Choroid plexus epithelial cell (primary cell): ENCODE measurements at regions not wholly inside any gene's neighbourhood (a gene's known extent, or its start where the extent isn't known, plus 50 kb on each side); places are given as distances from the start of the nearest gene placed in this dataset.

ENCODE experiments used
- DNase-seq: peaks from one replicate; pipeline ENCODE4 v3.0.0-alpha.2; 2010; ENCODE audit warnings: low read depth
- H3K4me3 ChIP-seq: 2 replicates; pipeline ENCODE4 v1.5.1; 2011; ENCODE audit warnings: low read depth, mild to moderate bottlenecking, control low read depth, low read length, moderate library complexity
- TF ChIP-seq, protein P1 (sequence below): conservative IDR thresholded peaks from 2 replicates; pipeline ENCODE4 v1.5.1; 2011; ENCODE audit warnings: low read depth, mild to moderate bottlenecking, control low read depth, inconsistent platforms, low read length, moderate library complexity

DNA sequence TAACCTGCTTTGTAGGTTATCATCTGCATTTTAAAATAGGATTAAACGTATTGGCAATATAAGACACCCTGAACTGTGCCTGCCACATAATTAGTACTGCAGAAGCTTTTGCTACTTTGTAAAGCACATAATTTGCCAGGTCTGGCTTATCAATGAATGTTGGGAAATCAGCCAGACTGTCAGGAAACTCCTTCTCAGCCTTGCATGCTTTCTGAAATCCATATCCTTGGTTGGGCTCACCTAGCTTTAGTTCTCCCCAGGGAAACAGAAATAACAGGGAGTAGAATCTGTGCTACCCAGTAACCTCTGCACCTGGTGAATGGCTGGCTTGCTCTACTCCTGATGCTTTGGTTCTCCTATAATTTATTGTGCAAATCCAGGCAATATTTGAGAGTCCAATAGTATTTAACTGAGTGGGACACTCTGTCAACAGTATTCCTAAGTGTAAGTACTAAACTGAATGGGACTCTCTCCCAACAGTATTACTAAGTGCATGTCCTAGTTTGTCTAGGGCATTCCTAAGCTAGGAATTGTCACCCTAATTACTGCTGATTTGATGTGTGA, 354.5 kb downstream of the WDR72 start:
- TF ChIP-seq, protein P1, sequence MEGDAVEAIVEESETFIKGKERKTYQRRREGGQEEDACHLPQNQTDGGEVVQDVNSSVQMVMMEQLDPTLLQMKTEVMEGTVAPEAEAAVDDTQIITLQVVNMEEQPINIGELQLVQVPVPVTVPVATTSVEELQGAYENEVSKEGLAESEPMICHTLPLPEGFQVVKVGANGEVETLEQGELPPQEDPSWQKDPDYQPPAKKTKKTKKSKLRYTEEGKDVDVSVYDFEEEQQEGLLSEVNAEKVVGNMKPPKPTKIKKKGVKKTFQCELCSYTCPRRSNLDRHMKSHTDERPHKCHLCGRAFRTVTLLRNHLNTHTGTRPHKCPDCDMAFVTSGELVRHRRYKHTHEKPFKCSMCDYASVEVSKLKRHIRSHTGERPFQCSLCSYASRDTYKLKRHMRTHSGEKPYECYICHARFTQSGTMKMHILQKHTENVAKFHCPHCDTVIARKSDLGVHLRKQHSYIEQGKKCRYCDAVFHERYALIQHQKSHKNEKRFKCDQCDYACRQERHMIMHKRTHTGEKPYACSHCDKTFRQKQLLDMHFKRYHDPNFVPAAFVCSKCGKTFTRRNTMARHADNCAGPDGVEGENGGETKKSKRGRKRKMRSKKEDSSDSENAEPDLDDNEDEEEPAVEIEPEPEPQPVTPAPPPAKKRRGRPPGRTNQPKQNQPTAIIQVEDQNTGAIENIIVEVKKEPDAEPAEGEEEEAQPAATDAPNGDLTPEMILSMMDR: no peak
- H3K4me3 ChIP-seq: no peak overlapping the region
- DNase-seq: no peak

DNA sequence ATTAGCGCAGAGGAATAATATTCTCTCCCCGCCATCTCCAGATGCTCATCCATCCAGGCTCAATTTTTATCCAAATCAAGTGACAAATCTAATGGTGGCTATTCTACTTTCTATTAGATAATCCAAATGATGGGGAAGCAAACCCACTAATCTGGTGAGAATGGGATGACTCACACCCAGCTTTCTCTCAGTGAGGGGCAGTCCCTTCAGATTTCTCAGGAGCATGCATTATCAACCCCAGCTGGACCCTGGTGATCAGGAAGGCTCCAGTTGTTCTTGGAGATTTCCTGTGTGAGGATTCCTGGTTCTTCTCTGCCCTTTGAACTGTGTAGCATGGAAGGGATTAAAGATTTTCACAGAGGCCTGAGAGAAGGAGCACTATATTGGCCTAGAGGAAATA, 358.0 kb downstream of the WDR72 start:
- H3K4me3 ChIP-seq: no peak overlapping the region

DNA sequence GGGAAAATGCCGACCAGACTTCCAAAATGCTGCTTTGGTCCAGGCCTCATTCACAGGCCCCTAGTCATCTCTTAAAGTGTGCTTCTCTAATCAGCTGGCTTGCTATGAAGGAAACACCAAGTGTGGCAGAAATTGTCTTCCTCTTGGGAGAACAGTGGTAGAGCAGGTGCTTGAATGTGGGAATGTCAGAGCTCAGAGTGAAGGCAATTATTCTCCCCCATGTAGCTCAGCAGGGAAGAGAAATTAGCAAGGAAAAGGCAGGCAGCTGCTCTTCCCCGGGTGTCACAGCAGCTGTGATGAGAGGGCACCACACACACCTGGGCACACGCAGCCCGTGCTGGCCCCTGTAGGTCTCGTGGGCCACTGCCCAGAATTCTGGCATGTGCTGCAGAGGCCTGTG, 358.5 kb downstream of the WDR72 start:
- TF ChIP-seq, protein P1: no peak
- H3K4me3 ChIP-seq: no peak overlapping the region
- no peak for DNase-seq

More for the DNA sequence above, 358.0 kb downstream of the WDR72 start:
- DNase-seq: no peak
- TF ChIP-seq, protein P1: no peak

DNA sequence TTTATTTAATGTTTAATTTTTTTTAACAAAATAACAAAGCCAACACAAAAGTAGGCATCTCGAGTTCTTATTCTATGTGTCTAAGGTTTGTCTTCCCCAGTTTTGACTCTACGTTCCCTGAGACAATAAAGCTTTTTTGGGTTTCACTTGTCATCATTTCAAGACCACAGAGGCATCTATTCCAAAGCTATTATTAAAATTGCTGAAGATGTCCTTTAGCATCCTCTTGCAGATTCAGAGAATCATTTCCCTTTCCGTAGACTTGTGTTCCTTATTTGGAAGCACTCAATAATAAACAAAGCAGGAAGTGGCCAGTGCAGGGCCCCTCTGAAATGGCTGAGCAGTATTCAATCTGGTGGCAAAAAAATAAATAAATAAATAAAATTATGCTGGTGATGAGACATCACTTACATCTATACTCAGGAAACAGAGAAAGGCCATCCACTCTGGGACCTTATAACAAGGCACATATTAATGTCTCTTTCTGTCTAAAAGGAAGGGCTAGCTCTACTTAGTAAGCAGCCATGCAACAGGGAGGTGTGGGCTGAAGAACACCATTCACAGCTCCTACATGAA, 362.3 kb downstream of the WDR72 start:
- DNase-seq: no peak
- no peak overlapping the region for H3K4me3 ChIP-seq
- TF ChIP-seq, protein P1: no peak

GRCh38 chr15:53395871-53396270, 363.6 kb downstream of the WDR72 start:
- DNase-seq: no peak
- TF ChIP-seq, protein P1: no peak
- no peak overlapping the region for H3K4me3 ChIP-seq

DNA sequence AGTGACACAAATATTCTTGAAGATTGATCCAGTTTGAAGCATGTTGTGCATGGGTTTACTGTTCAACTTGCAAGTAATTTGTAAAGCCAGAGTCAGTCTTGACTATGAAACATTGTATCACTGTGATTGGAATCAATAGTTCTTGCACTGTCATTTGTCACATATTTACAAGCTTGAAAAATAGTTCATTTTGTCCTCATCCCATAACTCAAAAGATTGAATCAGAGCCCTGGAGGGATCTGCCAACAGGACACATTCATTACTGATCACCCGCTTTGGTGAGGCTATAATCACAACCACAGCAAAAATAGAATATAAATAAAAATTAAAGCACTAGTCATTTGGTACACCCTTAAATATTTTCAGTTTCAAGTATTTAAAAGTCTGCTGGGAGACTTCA, 368.9 kb downstream of the WDR72 start:
- TF ChIP-seq, protein P1: no peak
- no peak for DNase-seq
- no peak overlapping the region for H3K4me3 ChIP-seq
